ENCODE measurements at regions not wholly inside any gene's neighbourhood (a gene's known extent, or its start where the extent isn't known, plus 50 kb on each side); places are given as distances from the start of the nearest gene placed in this dataset.
"Not testable (repeated sequence)": the region's sequence is repeated elsewhere in the genome, so short reads cannot be mapped to it uniquely, and the experiment has no call there.

DNA sequence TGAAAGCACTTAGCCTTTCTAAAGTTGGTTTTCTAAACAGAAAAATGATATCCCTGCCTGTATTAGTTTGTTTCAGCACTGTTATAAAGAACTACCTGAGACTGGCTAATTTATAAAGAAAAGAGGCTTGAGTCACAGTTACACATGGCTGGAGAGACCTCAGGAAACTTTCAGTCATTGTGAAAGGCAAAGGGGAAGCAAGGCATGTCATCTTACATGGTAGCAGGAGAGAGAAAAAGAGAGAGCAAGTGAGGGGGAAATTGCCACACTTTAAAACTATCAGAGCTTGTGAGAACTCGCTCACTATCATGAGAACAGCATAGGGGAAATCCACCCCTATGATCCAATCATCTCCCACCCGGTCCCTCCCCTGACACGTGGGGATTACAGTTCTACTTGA is 64.9 kb downstream of the FAM170A start:
- peaks cover 10% of the 10 kb centered on the region for H3K9me3 ChIP-seq (ENCODE audit: insufficient read depth, low read depth, low read length)
- no peak overlapping the region for H3K9ac ChIP-seq (ENCODE audit: low read depth, low read length)
- H3K27ac ChIP-seq (ENCODE audit: low read length) = no peak overlapping the region
- H3K36me3 ChIP-seq (ENCODE audit: insufficient read depth, low read depth, low read length) = no peaks in the 10 kb centered on the region
- no peaks in the 10 kb centered on the region for H3K27me3 ChIP-seq (ENCODE audit: insufficient read depth, low read length)
- no peaks in the 10 kb centered on the region for H3K4me1 ChIP-seq (ENCODE audit: insufficient read depth, low read length)
- H3K4me3 ChIP-seq (ENCODE audit: low read length) = no peak overlapping the region

GRCh38 chr5:119706049-119706448 is 76.7 kb downstream of the FAM170A start:
- Histone ChIP-seq H3K4me3 (ENCODE audit: low read length) (no peak overlapping the region), H3K27ac (ENCODE audit: low read length) (no peak overlapping the region), H3K9me3 (ENCODE audit: insufficient read depth, low read depth, low read length) (no peaks in the 10 kb centered on the region), H3K9ac (ENCODE audit: low read depth, low read length) (no peak overlapping the region), H3K27me3 (ENCODE audit: insufficient read depth, low read length) (no peaks in the 10 kb centered on the region), H3K4me1 (ENCODE audit: insufficient read depth, low read length) (no peaks in the 10 kb centered on the region), H3K36me3 (ENCODE audit: insufficient read depth, low read depth, low read length) (no peaks in the 10 kb centered on the region)

DNA sequence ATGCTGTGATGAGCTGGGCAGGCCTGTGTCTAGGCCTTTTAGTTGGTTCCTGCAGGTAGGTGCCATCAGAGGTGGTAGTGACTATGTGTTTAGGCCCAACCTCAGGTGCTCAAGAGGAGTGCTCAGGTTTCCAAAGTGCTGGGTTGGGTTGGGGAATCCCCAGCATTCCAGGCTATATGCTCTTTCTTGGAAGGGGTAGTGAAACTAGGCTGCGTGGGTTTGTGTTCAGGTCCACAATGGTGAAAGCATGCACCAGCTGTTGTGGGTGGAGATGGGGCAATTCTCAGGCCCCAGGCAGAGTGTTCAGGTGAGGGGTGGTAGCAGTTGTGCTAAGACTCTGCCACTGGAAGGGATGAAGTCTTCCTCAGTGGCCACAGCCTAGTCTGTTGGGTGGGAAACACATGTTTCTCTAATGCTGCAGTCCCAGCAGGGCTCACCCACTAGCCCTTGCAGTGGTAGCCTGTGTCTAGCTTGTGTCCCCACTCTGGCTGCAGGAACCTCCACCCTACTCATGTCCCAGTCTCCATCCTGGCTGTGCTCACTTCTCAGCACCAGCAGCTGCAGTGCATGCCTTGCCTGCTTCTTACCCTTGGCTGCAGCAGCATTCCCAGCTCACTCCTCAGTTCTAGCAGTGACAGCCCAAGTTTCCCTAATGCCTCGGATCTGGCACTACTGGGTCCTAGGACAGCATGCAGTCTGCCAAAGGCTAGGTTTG is 78.9 kb downstream of the FAM170A start:
- Histone ChIP-seq H3K4me1 (ENCODE audit: insufficient read depth, low read length) (no peaks in the 10 kb centered on the region), H3K9me3 (ENCODE audit: insufficient read depth, low read depth, low read length) (no peaks in the 10 kb centered on the region), H3K27ac (ENCODE audit: low read length) (no peak overlapping the region), H3K4me3 (ENCODE audit: low read length) (no peak overlapping the region), H3K27me3 (ENCODE audit: insufficient read depth, low read length) (no peaks in the 10 kb centered on the region), H3K36me3 (ENCODE audit: insufficient read depth, low read depth, low read length) (no peaks in the 10 kb centered on the region), H3K9ac (ENCODE audit: low read depth, low read length) (no peak overlapping the region)

DNA sequence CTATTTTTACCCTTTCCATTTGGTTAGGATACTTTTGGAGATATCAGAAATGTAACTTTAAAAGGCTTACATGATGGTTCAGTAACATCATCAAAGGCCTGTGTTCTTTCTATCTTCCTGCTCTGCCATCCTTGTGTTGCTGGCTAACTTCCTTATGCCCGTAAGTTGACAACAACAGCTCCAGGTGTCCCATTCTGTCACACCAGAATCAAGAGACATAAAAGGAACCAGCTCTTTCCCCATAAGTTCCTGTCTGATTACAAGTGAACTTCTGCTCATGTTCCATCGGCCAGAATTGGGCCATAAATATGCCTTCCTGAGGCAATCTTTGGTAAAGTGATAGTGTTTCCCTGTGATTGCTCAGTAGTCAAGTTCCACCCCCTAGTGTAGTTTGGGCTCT is 92.4 kb downstream of the FAM170A start:
- H3K4me1 ChIP-seq (ENCODE audit: insufficient read depth, low read length) = no peaks in the 10 kb centered on the region
- H3K9me3 ChIP-seq (ENCODE audit: insufficient read depth, low read depth, low read length) = peaks cover 15% of the 10 kb centered on the region
- no peaks in the 10 kb centered on the region for H3K27me3 ChIP-seq (ENCODE audit: insufficient read depth, low read length)
- no peak overlapping the region for H3K9ac ChIP-seq (ENCODE audit: low read depth, low read length)
- H3K36me3 ChIP-seq (ENCODE audit: insufficient read depth, low read depth, low read length) = no peaks in the 10 kb centered on the region
- no peak overlapping the region for H3K27ac ChIP-seq (ENCODE audit: low read length)
- H3K4me3 ChIP-seq (ENCODE audit: low read length) = no peak overlapping the region

DNA sequence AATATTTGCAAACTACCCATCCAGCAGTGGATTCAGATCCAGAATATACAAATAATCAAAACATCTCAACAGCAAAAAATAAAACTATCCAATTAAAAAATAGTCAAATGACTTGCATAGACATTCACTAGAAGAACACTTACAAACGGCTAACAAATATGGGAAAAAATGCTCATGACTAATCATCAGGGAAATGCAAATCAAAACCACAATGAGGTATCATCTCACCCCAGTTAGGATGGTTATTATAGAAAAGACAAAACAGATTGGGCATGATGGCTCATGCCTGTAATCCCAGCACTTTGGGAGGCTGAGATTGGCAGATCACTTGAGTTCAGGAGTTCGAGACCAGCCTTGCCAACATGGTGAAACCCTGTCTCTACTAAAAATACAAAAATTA is 95.9 kb downstream of the FAM170A start:
- H3K4me3 ChIP-seq (ENCODE audit: low read length); H3K36me3 ChIP-seq (ENCODE audit: insufficient read depth, low read depth, low read length); H3K27ac ChIP-seq (ENCODE audit: low read length); H3K27me3 ChIP-seq (ENCODE audit: insufficient read depth, low read length); H3K9ac ChIP-seq (ENCODE audit: low read depth, low read length); H3K4me1 ChIP-seq (ENCODE audit: insufficient read depth, low read length): not testable (repeated sequence)
- peaks cover 19% of the 10 kb centered on the region for H3K9me3 ChIP-seq (ENCODE audit: insufficient read depth, low read depth, low read length)

- Histone ChIP-seq H3K9me3 (ENCODE audit: insufficient read depth, low read depth, low read length) (peaks cover 19% of the 10 kb centered on the region), H3K27ac (ENCODE audit: low read length) (no peak overlapping the region), H3K4me1 (ENCODE audit: insufficient read depth, low read length) (no peaks in the 10 kb centered on the region), H3K9ac (ENCODE audit: low read depth, low read length) (no peak overlapping the region), H3K27me3 (ENCODE audit: insufficient read depth, low read length) (no peaks in the 10 kb centered on the region), H3K4me3 (ENCODE audit: low read length) (no peak overlapping the region), H3K36me3 (ENCODE audit: insufficient read depth, low read depth, low read length) (no peaks in the 10 kb centered on the region)
Observed at GRCh38 chr5:119726544-119726943, 97.2 kb downstream of the FAM170A start.

- Histone ChIP-seq H3K27ac (ENCODE audit: low read length) (no peak overlapping the region), H3K4me1 (ENCODE audit: insufficient read depth, low read length) (peaks cover 6% of the 10 kb centered on the region; the same call in 1 of the 2 replicates), H3K9me3 (ENCODE audit: insufficient read depth, low read depth, low read length) (no peaks in the 10 kb centered on the region), H3K36me3 (ENCODE audit: insufficient read depth, low read depth, low read length) (no peaks in the 10 kb centered on the region), H3K27me3 (ENCODE audit: insufficient read depth, low read length) (no peaks in the 10 kb centered on the region), H3K4me3 (ENCODE audit: low read length) (no peak overlapping the region), H3K9ac (ENCODE audit: low read depth, low read length) (no peak overlapping the region)
Observed at GRCh38 chr5:119740225-119740624, 110.9 kb downstream of the FAM170A start.

GRCh38 chr5:119741691-119742090 is 112.3 kb downstream of the FAM170A start:
- H3K9me3 ChIP-seq (ENCODE audit: insufficient read depth, low read depth, low read length) = no peaks in the 10 kb centered on the region
- H3K36me3 ChIP-seq (ENCODE audit: insufficient read depth, low read depth, low read length) = no peaks in the 10 kb centered on the region
- no peaks in the 10 kb centered on the region for H3K4me1 ChIP-seq (ENCODE audit: insufficient read depth, low read length)
- H3K27ac ChIP-seq (ENCODE audit: low read length) = no peak overlapping the region
- no peak overlapping the region for H3K9ac ChIP-seq (ENCODE audit: low read depth, low read length)
- H3K27me3 ChIP-seq (ENCODE audit: insufficient read depth, low read length) = no peaks in the 10 kb centered on the region
- no peak overlapping the region for H3K4me3 ChIP-seq (ENCODE audit: low read length)

DNA sequence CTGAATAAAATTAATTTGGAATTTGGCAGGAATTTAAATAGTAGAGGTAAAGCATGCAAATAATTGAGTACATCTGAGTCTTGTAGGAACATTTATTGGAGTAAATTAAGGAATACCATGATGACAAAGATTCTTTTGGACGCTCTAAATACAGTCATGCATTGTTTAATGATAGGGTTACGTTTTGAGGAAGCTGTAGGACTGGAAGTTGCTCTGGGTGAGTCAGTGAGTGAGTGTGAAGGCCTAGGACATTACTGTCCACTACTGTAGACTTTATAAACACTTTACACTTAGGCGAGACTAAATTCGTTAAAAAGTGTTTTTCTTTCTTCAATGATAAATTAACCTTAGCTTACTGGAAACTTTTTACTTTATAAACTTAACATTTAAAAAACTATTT is 113.0 kb downstream of the FAM170A start:
- H3K9me3 ChIP-seq (ENCODE audit: insufficient read depth, low read depth, low read length) = no peaks in the 10 kb centered on the region
- H3K36me3 ChIP-seq (ENCODE audit: insufficient read depth, low read depth, low read length) = no peaks in the 10 kb centered on the region
- no peak overlapping the region for H3K27ac ChIP-seq (ENCODE audit: low read length)
- no peak overlapping the region for H3K9ac ChIP-seq (ENCODE audit: low read depth, low read length)
- H3K4me3 ChIP-seq (ENCODE audit: low read length) = no peak overlapping the region
- H3K27me3 ChIP-seq (ENCODE audit: insufficient read depth, low read length) = no peaks in the 10 kb centered on the region
- no peaks in the 10 kb centered on the region for H3K4me1 ChIP-seq (ENCODE audit: insufficient read depth, low read length)

GRCh38 chr5:119743927-119744326 is 114.6 kb downstream of the FAM170A start:
- no peak overlapping the region for H3K4me3 ChIP-seq (ENCODE audit: low read length)
- H3K4me1 ChIP-seq (ENCODE audit: insufficient read depth, low read length) = no peaks in the 10 kb centered on the region
- H3K9me3 ChIP-seq (ENCODE audit: insufficient read depth, low read depth, low read length) = no peaks in the 10 kb centered on the region
- H3K36me3 ChIP-seq (ENCODE audit: insufficient read depth, low read depth, low read length) = no peaks in the 10 kb centered on the region
- H3K27me3 ChIP-seq (ENCODE audit: insufficient read depth, low read length) = no peaks in the 10 kb centered on the region
- H3K9ac ChIP-seq (ENCODE audit: low read depth, low read length) = no peak overlapping the region
- H3K27ac ChIP-seq (ENCODE audit: low read length) = no peak overlapping the region

DNA sequence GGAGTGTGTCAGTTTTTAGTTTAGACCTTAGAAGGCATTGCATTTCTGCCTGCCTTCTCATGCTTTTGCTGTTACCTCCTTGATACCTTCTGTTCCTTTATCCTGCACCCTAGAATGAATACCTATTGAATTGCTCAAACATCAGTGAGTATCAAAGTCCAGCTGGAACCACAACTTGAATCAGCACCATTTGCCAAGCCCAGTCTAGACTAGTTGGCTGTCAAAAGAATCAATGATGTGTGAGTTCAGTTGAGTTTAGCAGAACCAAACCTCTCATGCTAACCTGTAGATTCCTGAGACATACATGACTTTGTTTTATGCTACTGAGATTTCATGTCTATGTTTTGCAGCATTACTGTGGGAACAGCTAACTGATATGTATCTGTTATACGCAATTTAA is 116.6 kb downstream of the FAM170A start:
- H3K4me1 ChIP-seq (ENCODE audit: insufficient read depth, low read length) = no peaks in the 10 kb centered on the region
- no peaks in the 10 kb centered on the region for H3K27me3 ChIP-seq (ENCODE audit: insufficient read depth, low read length)
- H3K9me3 ChIP-seq (ENCODE audit: insufficient read depth, low read depth, low read length) = no peaks in the 10 kb centered on the region
- no peaks in the 10 kb centered on the region for H3K36me3 ChIP-seq (ENCODE audit: insufficient read depth, low read depth, low read length)
- H3K27ac ChIP-seq (ENCODE audit: low read length) = no peak overlapping the region
- no peak overlapping the region for H3K4me3 ChIP-seq (ENCODE audit: low read length)
- no peak overlapping the region for H3K9ac ChIP-seq (ENCODE audit: low read depth, low read length)

DNA sequence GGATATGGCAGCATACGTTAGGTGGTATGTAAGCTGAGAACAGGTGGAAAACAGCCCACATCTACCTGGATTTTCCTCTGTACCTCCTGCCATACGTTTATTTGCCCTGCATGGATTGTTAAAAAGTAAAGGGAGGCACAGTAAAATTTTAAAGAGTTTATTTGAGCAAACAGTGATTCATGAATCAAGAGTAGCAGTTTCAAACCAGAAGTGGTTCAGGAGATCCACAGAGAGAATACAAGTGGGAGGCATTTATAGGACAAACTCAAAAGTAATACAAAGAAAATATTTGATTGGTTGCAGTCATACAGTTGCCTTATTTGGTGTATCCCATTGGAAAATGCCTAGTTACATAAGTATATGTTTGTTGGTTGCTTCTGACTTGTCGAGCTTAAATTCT is 117.6 kb downstream of the FAM170A start:
- H3K4me3 ChIP-seq (ENCODE audit: low read length) = no peak overlapping the region
- H3K36me3 ChIP-seq (ENCODE audit: insufficient read depth, low read depth, low read length) = no peaks in the 10 kb centered on the region
- no peak overlapping the region for H3K9ac ChIP-seq (ENCODE audit: low read depth, low read length)
- H3K9me3 ChIP-seq (ENCODE audit: insufficient read depth, low read depth, low read length) = no peaks in the 10 kb centered on the region
- H3K4me1 ChIP-seq (ENCODE audit: insufficient read depth, low read length) = no peaks in the 10 kb centered on the region
- no peak overlapping the region for H3K27ac ChIP-seq (ENCODE audit: low read length)
- no peaks in the 10 kb centered on the region for H3K27me3 ChIP-seq (ENCODE audit: insufficient read depth, low read length)
